ENCODE measurements at regions not wholly inside any gene's neighbourhood (a gene's known extent, or its start where the extent isn't known, plus 50 kb on each side); places are given as distances from the start of the nearest gene placed in this dataset.
"Not testable (repeated sequence)": the region's sequence is repeated elsewhere in the genome, so short reads cannot be mapped to it uniquely, and the experiment has no call there.

DNA sequence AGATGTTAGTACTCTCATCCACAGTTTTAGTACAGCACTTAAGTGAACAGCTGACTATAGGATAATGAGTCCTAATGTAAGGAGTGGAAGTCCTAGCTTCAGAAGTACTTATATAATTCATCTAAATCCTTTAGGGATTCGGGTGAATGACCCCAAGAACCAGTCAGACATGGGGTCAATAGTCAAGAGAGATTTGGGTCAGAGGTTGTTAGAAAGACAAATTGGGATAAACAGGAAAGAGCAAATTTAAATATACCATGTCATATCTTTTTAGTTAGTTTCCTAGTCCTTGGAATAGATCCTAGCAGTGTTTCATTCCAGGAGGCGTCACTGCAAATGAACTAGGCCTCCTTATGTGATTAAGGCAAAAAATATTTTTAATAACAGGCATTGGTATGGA lies 370.8 kb upstream of the NPAP1 start:
- H3K4me2 ChIP-seq (ENCODE audit: low read length); H3K36me3 ChIP-seq (ENCODE audit: low read depth, low read length); H3K79me2 ChIP-seq (ENCODE audit: low read length); H3K9me3 ChIP-seq (ENCODE audit: low read length); CTCF ChIA-PET; H3F3A ChIP-seq (ENCODE audit: low read length, unreplicated experiment); H3K9me2 ChIP-seq (replicated peaks; ENCODE audit: low read length); H3K27me3 ChIP-seq (ENCODE audit: low read length); POLR2A ChIA-PET (ENCODE audit: unreplicated experiment); H3K4me3 ChIP-seq (ENCODE audit: low read length); intact Hi-C loops (cut with micrococcal nuclease); ATAC-seq; H3K9ac ChIP-seq (ENCODE audit: low read length); H4K20me1 ChIP-seq (ENCODE audit: low read length); H2AFZ ChIP-seq (ENCODE audit: low read length); BruUV-seq (replicated peaks); DNase-seq; H3K4me1 ChIP-seq (ENCODE audit: insufficient read depth, low read length); H3K27ac ChIP-seq (ENCODE audit: low read length): not testable (repeated sequence)

DNA sequence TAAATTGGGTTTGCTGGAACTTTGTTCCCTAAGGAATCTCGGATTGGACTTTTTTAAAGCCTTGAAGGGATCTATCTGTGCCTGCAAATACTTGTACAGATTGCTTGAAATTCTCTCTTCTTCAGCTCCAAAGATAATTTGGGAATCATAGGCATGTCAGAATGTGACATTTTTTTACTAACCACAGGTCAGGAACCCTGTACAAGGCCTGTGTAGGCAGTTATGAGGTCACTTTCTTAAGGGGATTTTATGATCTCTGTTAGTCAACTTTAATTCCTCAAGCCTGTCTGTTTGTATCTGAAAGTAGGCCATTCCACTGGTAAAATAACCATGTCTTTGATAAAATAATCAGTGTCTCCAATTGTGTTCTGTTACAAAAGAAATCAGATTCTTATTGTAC lies 369.9 kb upstream of the NPAP1 start:
- H3F3A ChIP-seq (ENCODE audit: low read length, unreplicated experiment); intact Hi-C loops (cut with micrococcal nuclease); H3K9ac ChIP-seq (ENCODE audit: low read length); H4K20me1 ChIP-seq (ENCODE audit: low read length); H3K4me2 ChIP-seq (ENCODE audit: low read length); H3K9me2 ChIP-seq (replicated peaks; ENCODE audit: low read length); BruUV-seq (replicated peaks); H2AFZ ChIP-seq (ENCODE audit: low read length); H3K36me3 ChIP-seq (ENCODE audit: low read depth, low read length); H3K4me1 ChIP-seq (ENCODE audit: insufficient read depth, low read length); H3K4me3 ChIP-seq (ENCODE audit: low read length); H3K27me3 ChIP-seq (ENCODE audit: low read length); POLR2A ChIA-PET (ENCODE audit: unreplicated experiment); ATAC-seq; H3K9me3 ChIP-seq (ENCODE audit: low read length); H3K79me2 ChIP-seq (ENCODE audit: low read length); DNase-seq; H3K27ac ChIP-seq (ENCODE audit: low read length); CTCF ChIA-PET: not testable (repeated sequence)

DNA sequence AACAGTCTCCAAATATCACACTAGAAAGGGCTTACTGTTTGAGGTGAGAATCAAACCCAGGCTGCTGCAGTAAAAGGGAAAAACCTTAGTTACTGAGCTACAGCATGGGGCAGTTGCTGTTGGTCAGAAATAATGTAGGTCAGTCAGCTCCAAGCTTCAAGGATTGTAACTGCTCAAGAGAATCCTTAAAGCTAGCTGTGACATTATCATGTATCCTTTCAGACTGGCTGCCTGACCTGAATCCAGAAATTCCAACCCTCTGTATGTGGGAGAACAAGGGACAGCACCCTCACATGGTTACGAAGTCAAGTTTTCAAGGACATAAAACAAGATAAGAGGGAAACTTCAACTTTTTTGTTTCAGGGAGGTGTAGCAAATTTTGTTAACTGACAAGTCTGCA lies 365.9 kb upstream of the NPAP1 start:
- H4K20me1 ChIP-seq (ENCODE audit: low read length); H2AFZ ChIP-seq (ENCODE audit: low read length); ATAC-seq; POLR2A ChIA-PET (ENCODE audit: unreplicated experiment); H3K9ac ChIP-seq (ENCODE audit: low read length); H3K4me1 ChIP-seq (ENCODE audit: insufficient read depth, low read length); H3K4me3 ChIP-seq (ENCODE audit: low read length); intact Hi-C loops (cut with micrococcal nuclease); H3K9me3 ChIP-seq (ENCODE audit: low read length); H3K27me3 ChIP-seq (ENCODE audit: low read length); H3K4me2 ChIP-seq (ENCODE audit: low read length); H3K9me2 ChIP-seq (replicated peaks; ENCODE audit: low read length); H3F3A ChIP-seq (ENCODE audit: low read length, unreplicated experiment); BruUV-seq (replicated peaks); DNase-seq; CTCF ChIA-PET; H3K27ac ChIP-seq (ENCODE audit: low read length); H3K36me3 ChIP-seq (ENCODE audit: low read depth, low read length); H3K79me2 ChIP-seq (ENCODE audit: low read length): not testable (repeated sequence)

DNA sequence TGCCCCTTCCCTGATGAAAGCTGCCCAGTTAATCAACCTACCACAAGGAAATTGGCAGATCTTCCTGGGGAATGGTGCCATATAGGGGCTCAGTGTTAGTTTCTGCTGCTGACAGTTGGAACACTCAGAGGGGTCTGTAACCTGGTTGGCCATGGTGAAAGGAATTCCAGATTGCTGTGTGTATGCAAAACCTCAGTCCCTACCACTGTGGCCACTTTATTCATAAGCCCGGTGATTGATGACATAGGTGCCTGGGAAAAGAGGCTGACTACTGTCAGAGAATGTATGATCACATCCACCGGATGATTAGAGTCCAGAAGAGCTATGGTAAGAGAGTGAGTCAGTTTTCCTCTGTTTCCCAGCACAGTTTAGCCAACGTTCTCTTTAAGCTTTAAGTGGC lies 363.9 kb upstream of the NPAP1 start:
- intact Hi-C loops (cut with micrococcal nuclease); H3K27me3 ChIP-seq (ENCODE audit: low read length); H3K79me2 ChIP-seq (ENCODE audit: low read length); H3K4me3 ChIP-seq (ENCODE audit: low read length); H3K9ac ChIP-seq (ENCODE audit: low read length); BruUV-seq (replicated peaks); H3K9me3 ChIP-seq (ENCODE audit: low read length); CTCF ChIA-PET; POLR2A ChIA-PET (ENCODE audit: unreplicated experiment); H2AFZ ChIP-seq (ENCODE audit: low read length); H3F3A ChIP-seq (ENCODE audit: low read length, unreplicated experiment); H3K27ac ChIP-seq (ENCODE audit: low read length); H3K4me2 ChIP-seq (ENCODE audit: low read length); DNase-seq; H3K9me2 ChIP-seq (replicated peaks; ENCODE audit: low read length); H3K36me3 ChIP-seq (ENCODE audit: low read depth, low read length); ATAC-seq; H4K20me1 ChIP-seq (ENCODE audit: low read length); H3K4me1 ChIP-seq (ENCODE audit: insufficient read depth, low read length): not testable (repeated sequence)

DNA sequence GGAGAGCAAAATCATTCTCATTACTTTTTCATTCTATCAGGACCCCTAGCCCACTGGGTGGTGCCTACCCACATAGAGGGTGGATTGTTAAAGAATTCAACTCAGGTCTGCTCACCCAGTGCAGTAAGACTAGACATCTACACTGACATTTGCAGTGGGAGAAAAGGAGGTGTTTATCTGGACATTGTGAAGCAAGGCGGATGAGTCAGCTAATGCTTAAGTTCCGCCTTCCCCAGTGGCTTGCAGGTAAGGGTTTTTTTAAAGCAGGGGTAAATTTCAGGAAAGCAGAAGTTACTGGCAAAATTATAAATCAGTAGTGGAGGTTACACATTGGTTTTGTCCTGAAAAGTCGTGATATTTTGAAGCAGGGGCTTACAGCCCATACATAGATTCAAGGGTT lies 359.2 kb upstream of the NPAP1 start:
- H3K9me2 ChIP-seq (replicated peaks; ENCODE audit: low read length); H3F3A ChIP-seq (ENCODE audit: low read length, unreplicated experiment); CTCF ChIA-PET; H4K20me1 ChIP-seq (ENCODE audit: low read length); H3K36me3 ChIP-seq (ENCODE audit: low read depth, low read length); H3K9me3 ChIP-seq (ENCODE audit: low read length); H3K4me3 ChIP-seq (ENCODE audit: low read length); H3K4me1 ChIP-seq (ENCODE audit: insufficient read depth, low read length); intact Hi-C loops (cut with micrococcal nuclease); DNase-seq; H3K4me2 ChIP-seq (ENCODE audit: low read length); H3K9ac ChIP-seq (ENCODE audit: low read length); BruUV-seq (replicated peaks); H3K27me3 ChIP-seq (ENCODE audit: low read length); H2AFZ ChIP-seq (ENCODE audit: low read length); ATAC-seq; H3K27ac ChIP-seq (ENCODE audit: low read length); H3K79me2 ChIP-seq (ENCODE audit: low read length); POLR2A ChIA-PET (ENCODE audit: unreplicated experiment): not testable (repeated sequence)
